ENCODE measurements at regions not wholly inside any gene's neighbourhood (a gene's known extent, or its start where the extent isn't known, plus 50 kb on each side); places are given as distances from the start of the nearest gene placed in this dataset.

GRCh38 chr6:166779963-166780683 is 153.1 kb upstream of the RPS6KA2 start:
- no peaks in the 10 kb centered on the region for H3K9me3 ChIP-seq (ENCODE audit: control insufficient read depth in 2 of 2, insufficient read depth in 1 of 2, low read depth in 1 of 2, low read length in 1 of 2)
- H3K27ac ChIP-seq (ENCODE audit: low read depth in 2 of 2, low read length in 1 of 2), result no peak overlapping the region
- H3K27me3 ChIP-seq (ENCODE audit: control insufficient read depth in 1 of 2, insufficient read depth in 2 of 2, low read length in 2 of 2), result peaks cover 0 to under 1% of the 10 kb centered on the region in 2 donors
- H3K4me3 ChIP-seq (ENCODE audit: low read depth in 1 of 2, low read length in 2 of 2), result no peak overlapping the region
- H3K36me3 ChIP-seq (ENCODE audit: control insufficient read depth in 2 of 2, insufficient read depth in 2 of 2, low read length in 1 of 2), result no peaks in the 10 kb centered on the region
- WGBS, 2 donors, result 95 to 96% methylated on average over 13 of the region's 13 CpGs
- no peaks in the 10 kb centered on the region for H3K4me1 ChIP-seq (ENCODE audit: control insufficient read depth in 2 of 2, insufficient read depth in 2 of 2, low read length in 1 of 2)

DNA sequence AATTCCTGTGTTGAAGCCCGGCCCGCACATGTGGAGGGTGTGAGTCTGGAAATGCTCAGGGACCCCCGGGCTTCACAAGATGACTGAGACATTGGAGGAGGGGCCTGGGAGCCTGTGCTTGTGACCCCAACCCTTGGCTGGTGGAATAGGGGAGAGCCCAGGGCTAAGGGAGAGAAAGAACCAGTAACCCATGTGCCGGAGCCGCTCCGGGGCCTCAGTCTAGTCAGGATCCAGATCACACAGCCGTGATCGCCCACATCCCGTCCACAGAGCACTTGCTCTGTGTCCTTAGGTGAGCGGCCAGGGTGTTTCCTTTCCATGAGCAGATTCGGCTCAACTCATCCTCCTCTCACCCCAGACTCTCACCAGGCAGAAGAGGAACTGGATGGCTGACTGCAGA is 152.3 kb upstream of the RPS6KA2 start:
- H3K4me3 ChIP-seq (ENCODE audit: low read depth in 1 of 2, low read length in 2 of 2), result no peak overlapping the region

GRCh38 chr6:166778776-166779175 is 151.7 kb upstream of the RPS6KA2 start:
- Histone ChIP-seq H3K4me3 (ENCODE audit: low read depth in 1 of 2, low read length in 2 of 2) (no peak overlapping the region), H3K27ac (ENCODE audit: low read depth in 2 of 2, low read length in 1 of 2) (no peak overlapping the region), H3K4me1 (ENCODE audit: control insufficient read depth in 2 of 2, insufficient read depth in 2 of 2, low read length in 1 of 2) (no peaks in the 10 kb centered on the region), H3K27me3 (ENCODE audit: control insufficient read depth in 1 of 2, insufficient read depth in 2 of 2, low read length in 2 of 2) (no peaks in the 10 kb centered on the region), H3K9me3 (ENCODE audit: control insufficient read depth in 2 of 2, insufficient read depth in 1 of 2, low read depth in 1 of 2, low read length in 1 of 2) (no peaks in the 10 kb centered on the region), H3K36me3 (ENCODE audit: control insufficient read depth in 2 of 2, insufficient read depth in 2 of 2, low read length in 1 of 2) (no peaks in the 10 kb centered on the region)
- WGBS, 2 donors, result 72 to 87% methylated on average over 14 of the region's 14 CpGs

More for the DNA sequence above, 152.3 kb upstream of the RPS6KA2 start:
- Histone ChIP-seq H3K27me3 (ENCODE audit: control insufficient read depth in 1 of 2, insufficient read depth in 2 of 2, low read length in 2 of 2) (no peaks in the 10 kb centered on the region), H3K9me3 (ENCODE audit: control insufficient read depth in 2 of 2, insufficient read depth in 1 of 2, low read depth in 1 of 2, low read length in 1 of 2) (no peaks in the 10 kb centered on the region), H3K36me3 (ENCODE audit: control insufficient read depth in 2 of 2, insufficient read depth in 2 of 2, low read length in 1 of 2) (no peaks in the 10 kb centered on the region), H3K4me1 (ENCODE audit: control insufficient read depth in 2 of 2, insufficient read depth in 2 of 2, low read length in 1 of 2) (no peaks in the 10 kb centered on the region), H3K27ac (ENCODE audit: low read depth in 2 of 2, low read length in 1 of 2) (no peak overlapping the region)
- WGBS, 2 donors, result 94% methylated on average over 11 of the region's 11 CpGs

- Histone ChIP-seq H3K27ac (ENCODE audit: low read depth in 2 of 2, low read length in 1 of 2) (no peak overlapping the region), H3K4me3 (ENCODE audit: low read depth in 1 of 2, low read length in 2 of 2) (no peak overlapping the region), H3K27me3 (ENCODE audit: control insufficient read depth in 1 of 2, insufficient read depth in 2 of 2, low read length in 2 of 2) (no peaks in the 10 kb centered on the region), H3K9me3 (ENCODE audit: control insufficient read depth in 2 of 2, insufficient read depth in 1 of 2, low read depth in 1 of 2, low read length in 1 of 2) (no peaks in the 10 kb centered on the region), H3K4me1 (ENCODE audit: control insufficient read depth in 2 of 2, insufficient read depth in 2 of 2, low read length in 1 of 2) (no peaks in the 10 kb centered on the region), H3K36me3 (ENCODE audit: control insufficient read depth in 2 of 2, insufficient read depth in 2 of 2, low read length in 1 of 2) (no peaks in the 10 kb centered on the region)
- WGBS, 2 donors, result 73 to 74% methylated on average over 9 of the region's 9 CpGs
These were observed 151.0 kb upstream of the RPS6KA2 start for GRCh38 chr6:166778046-166778445.

GRCh38 chr6:166777096-166777630 is 150.1 kb upstream of the RPS6KA2 start:
- H3K4me1 ChIP-seq (ENCODE audit: control insufficient read depth in 2 of 2, insufficient read depth in 2 of 2, low read length in 1 of 2), result no peaks in the 10 kb centered on the region
- no peak overlapping the region for H3K27ac ChIP-seq (ENCODE audit: low read depth in 2 of 2, low read length in 1 of 2)
- 85% methylated on average over 14 of the region's 14 CpGs for WGBS, 2 donors
- H3K9me3 ChIP-seq (ENCODE audit: control insufficient read depth in 2 of 2, insufficient read depth in 1 of 2, low read depth in 1 of 2, low read length in 1 of 2), result no peaks in the 10 kb centered on the region
- H3K36me3 ChIP-seq (ENCODE audit: control insufficient read depth in 2 of 2, insufficient read depth in 2 of 2, low read length in 1 of 2), result no peaks in the 10 kb centered on the region
- H3K27me3 ChIP-seq (ENCODE audit: control insufficient read depth in 1 of 2, insufficient read depth in 2 of 2, low read length in 2 of 2), result no peaks in the 10 kb centered on the region
- H3K4me3 ChIP-seq (ENCODE audit: low read depth in 1 of 2, low read length in 2 of 2), result no peak overlapping the region

- no peak overlapping the region for H3K4me3 ChIP-seq (ENCODE audit: low read depth in 1 of 2, low read length in 2 of 2)
- H3K27me3 ChIP-seq (ENCODE audit: control insufficient read depth in 1 of 2, insufficient read depth in 2 of 2, low read length in 2 of 2), result no peaks in the 10 kb centered on the region
- H3K36me3 ChIP-seq (ENCODE audit: control insufficient read depth in 2 of 2, insufficient read depth in 2 of 2, low read length in 1 of 2), result no peaks in the 10 kb centered on the region
- no peaks in the 10 kb centered on the region for H3K4me1 ChIP-seq (ENCODE audit: control insufficient read depth in 2 of 2, insufficient read depth in 2 of 2, low read length in 1 of 2)
- no peaks in the 10 kb centered on the region for H3K9me3 ChIP-seq (ENCODE audit: control insufficient read depth in 2 of 2, insufficient read depth in 1 of 2, low read depth in 1 of 2, low read length in 1 of 2)
- no peak overlapping the region for H3K27ac ChIP-seq (ENCODE audit: low read depth in 2 of 2, low read length in 1 of 2)
- WGBS, 2 donors, result 86 to 90% methylated on average over 12 of the region's 12 CpGs
These were observed 149.5 kb upstream of the RPS6KA2 start for GRCh38 chr6:166776571-166776970.

DNA sequence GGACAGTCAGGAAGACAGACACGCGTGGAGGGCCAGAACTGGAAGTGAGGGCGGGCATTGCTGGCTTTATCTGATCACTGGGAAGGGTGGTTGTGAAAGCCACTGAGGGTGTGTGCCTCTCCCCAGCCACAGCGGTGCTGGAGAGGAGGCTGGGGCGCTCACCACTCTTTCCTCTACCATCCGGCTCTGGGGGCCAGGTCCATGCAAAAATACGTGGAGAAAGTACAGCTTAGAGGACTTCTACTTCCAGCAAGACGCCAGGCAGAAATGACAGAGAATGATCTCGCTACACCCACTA is 148.8 kb upstream of the RPS6KA2 start:
- H3K4me1 ChIP-seq (ENCODE audit: control insufficient read depth in 2 of 2, insufficient read depth in 2 of 2, low read length in 1 of 2), result no peaks in the 10 kb centered on the region
- no peaks in the 10 kb centered on the region for H3K27me3 ChIP-seq (ENCODE audit: control insufficient read depth in 1 of 2, insufficient read depth in 2 of 2, low read length in 2 of 2)
- no peak overlapping the region for H3K27ac ChIP-seq (ENCODE audit: low read depth in 2 of 2, low read length in 1 of 2)
- H3K36me3 ChIP-seq (ENCODE audit: control insufficient read depth in 2 of 2, insufficient read depth in 2 of 2, low read length in 1 of 2), result no peaks in the 10 kb centered on the region
- no peak overlapping the region for H3K4me3 ChIP-seq (ENCODE audit: low read depth in 1 of 2, low read length in 2 of 2)
- 69 to 83% methylated on average over 9 of the region's 9 CpGs for WGBS, 2 donors
- H3K9me3 ChIP-seq (ENCODE audit: control insufficient read depth in 2 of 2, insufficient read depth in 1 of 2, low read depth in 1 of 2, low read length in 1 of 2), result no peaks in the 10 kb centered on the region

DNA sequence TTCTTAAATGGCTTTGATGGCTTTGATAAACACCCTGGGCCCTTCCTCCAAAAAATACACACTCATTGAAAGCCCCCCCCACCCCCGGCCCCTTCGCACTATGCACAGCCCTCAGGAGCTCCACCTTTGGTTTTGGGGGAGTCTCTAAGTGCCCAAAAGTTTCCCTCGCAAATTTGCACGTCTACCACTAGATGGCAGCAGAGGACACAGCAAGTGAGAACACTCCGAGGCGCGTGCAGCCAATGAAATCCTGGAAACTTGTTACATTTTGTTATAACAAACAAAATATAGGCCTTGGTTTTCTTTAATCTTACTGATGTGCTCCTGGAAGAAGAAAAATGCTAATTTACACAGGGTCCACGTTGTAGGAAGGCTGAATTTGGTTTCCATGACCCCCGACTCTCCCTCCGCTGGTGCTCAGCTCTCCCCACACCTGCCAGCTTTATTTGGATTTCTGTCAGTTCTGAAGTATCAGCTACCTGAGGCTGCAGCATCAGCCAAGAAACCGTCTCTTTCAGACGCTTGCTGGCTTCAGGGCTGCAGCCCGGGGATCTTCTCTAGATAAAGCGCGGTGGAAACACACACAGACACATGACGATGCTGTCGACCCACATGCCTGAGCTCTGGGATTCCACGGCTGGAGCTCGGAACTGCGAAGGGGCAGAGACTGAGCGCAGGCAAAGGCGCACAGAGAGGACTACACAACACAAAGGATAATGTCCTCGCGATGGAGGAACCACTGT is 148.3 kb upstream of the RPS6KA2 start:
- no peak overlapping the region for H3K27ac ChIP-seq (ENCODE audit: low read depth in 2 of 2, low read length in 1 of 2)
- no peaks in the 10 kb centered on the region for H3K36me3 ChIP-seq (ENCODE audit: control insufficient read depth in 2 of 2, insufficient read depth in 2 of 2, low read length in 1 of 2)
- H3K4me1 ChIP-seq (ENCODE audit: control insufficient read depth in 2 of 2, insufficient read depth in 2 of 2, low read length in 1 of 2), result no peaks in the 10 kb centered on the region
- no peak overlapping the region for H3K4me3 ChIP-seq (ENCODE audit: low read depth in 1 of 2, low read length in 2 of 2)
- no peaks in the 10 kb centered on the region for H3K27me3 ChIP-seq (ENCODE audit: control insufficient read depth in 1 of 2, insufficient read depth in 2 of 2, low read length in 2 of 2)
- WGBS, 2 donors, result 49 to 51% methylated on average over 24 of the region's 24 CpGs
- no peaks in the 10 kb centered on the region for H3K9me3 ChIP-seq (ENCODE audit: control insufficient read depth in 2 of 2, insufficient read depth in 1 of 2, low read depth in 1 of 2, low read length in 1 of 2)

DNA sequence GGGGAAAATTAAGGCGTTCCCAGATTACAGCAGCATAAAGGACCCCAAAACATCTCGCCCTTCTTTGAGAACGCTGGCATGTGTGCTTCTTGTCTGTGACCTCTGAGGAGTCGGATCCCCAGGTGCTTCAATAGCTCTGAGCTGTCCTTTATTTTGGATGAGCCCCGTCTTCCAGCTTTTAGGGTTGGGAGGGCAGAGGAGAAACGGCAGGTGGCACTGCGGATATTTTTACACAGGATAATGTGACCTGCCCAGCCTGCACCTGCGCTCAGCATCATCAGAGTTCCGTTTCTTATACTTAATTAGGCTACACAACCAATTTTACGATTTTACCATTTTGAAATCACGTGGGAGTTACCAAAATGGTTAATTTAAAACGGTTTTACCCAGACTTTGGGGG is 147.7 kb upstream of the RPS6KA2 start:
- no peaks in the 10 kb centered on the region for H3K4me1 ChIP-seq (ENCODE audit: control insufficient read depth in 2 of 2, insufficient read depth in 2 of 2, low read length in 1 of 2)
- 54 to 57% methylated on average over 12 of the region's 12 CpGs for WGBS, 2 donors

DNA sequence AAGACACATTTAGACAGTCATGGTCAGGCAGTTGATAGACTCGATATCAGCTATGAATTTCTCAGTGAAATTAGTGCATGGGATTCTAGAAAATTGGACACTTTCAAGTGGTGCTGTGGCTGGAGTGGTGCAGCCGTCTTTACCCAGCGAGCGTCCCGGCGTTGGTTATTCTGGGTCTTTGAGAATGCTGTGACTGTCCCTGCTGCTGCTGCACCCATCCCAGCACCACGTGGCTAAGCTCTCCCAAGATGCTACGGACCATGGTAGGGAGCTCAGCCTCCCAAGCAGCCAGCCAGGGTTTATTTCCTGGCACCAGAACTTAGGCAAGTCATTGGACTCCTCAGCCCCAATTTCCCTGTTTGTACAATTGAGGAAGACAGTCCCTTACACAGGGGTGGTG is 147.2 kb upstream of the RPS6KA2 start:
- Histone ChIP-seq H3K9me3 (ENCODE audit: control insufficient read depth in 2 of 2, insufficient read depth in 1 of 2, low read depth in 1 of 2, low read length in 1 of 2) (no peaks in the 10 kb centered on the region), H3K4me1 (ENCODE audit: control insufficient read depth in 2 of 2, insufficient read depth in 2 of 2, low read length in 1 of 2) (no peaks in the 10 kb centered on the region), H3K27me3 (ENCODE audit: control insufficient read depth in 1 of 2, insufficient read depth in 2 of 2, low read length in 2 of 2) (no peaks in the 10 kb centered on the region), H3K27ac (ENCODE audit: low read depth in 2 of 2, low read length in 1 of 2) (no peak overlapping the region), H3K36me3 (ENCODE audit: control insufficient read depth in 2 of 2, insufficient read depth in 2 of 2, low read length in 1 of 2) (no peaks in the 10 kb centered on the region), H3K4me3 (ENCODE audit: low read depth in 1 of 2, low read length in 2 of 2) (no peak overlapping the region)
- 75 to 78% methylated on average over 8 of the region's 8 CpGs for whole genome bisulfite sequencing, 2 donors

More for the DNA sequence above, 147.7 kb upstream of the RPS6KA2 start:
- no peaks in the 10 kb centered on the region for H3K36me3 ChIP-seq (ENCODE audit: control insufficient read depth in 2 of 2, insufficient read depth in 2 of 2, low read length in 1 of 2)
- no peak overlapping the region for H3K4me3 ChIP-seq (ENCODE audit: low read depth in 1 of 2, low read length in 2 of 2)
- H3K27me3 ChIP-seq (ENCODE audit: control insufficient read depth in 1 of 2, insufficient read depth in 2 of 2, low read length in 2 of 2), result no peaks in the 10 kb centered on the region
- H3K9me3 ChIP-seq (ENCODE audit: control insufficient read depth in 2 of 2, insufficient read depth in 1 of 2, low read depth in 1 of 2, low read length in 1 of 2), result no peaks in the 10 kb centered on the region
- H3K27ac ChIP-seq (ENCODE audit: low read depth in 2 of 2, low read length in 1 of 2), result no peak overlapping the region

All from esophagus (tissue), 2 donors.